IMR-90 (cell line): ENCODE measurements at regions not wholly inside any gene's neighbourhood (a gene's known extent, or its start where the extent isn't known, plus 50 kb on each side); places are given as distances from the start of the nearest gene placed in this dataset.

Experiments used
- ATAC-seq: fragments of 200-7000 bp; cut with Tn5 transposase; 2 replicates; pipeline ENCODE4 v1.9.1; 2020; ENCODE audit warnings: low read depth, mild to moderate bottlenecking, moderate library complexity
- BruUV-seq: library from RNA; stranded (reverse); fragments of 400-500 nt; replicated peaks from 2 replicates; lab custom pipeline; 2021; lab: Mats Ljungman, UMichigan
- CTCF ChIA-PET: fragments of 300-600 bp; formaldehyde crosslinking; extraction: SDS; loops from one replicate; lab custom pipeline; 2021; ENCODE audit warnings: antibody characterized with exemption; lab: Yijun Ruan, JAX
- POLR2A ChIA-PET: fragments of 300-600 bp; sonication (Branson Sonifier 250); formaldehyde crosslinking; loops from one replicate; lab custom pipeline; 2022; ENCODE audit warnings: antibody characterized with exemption; ENCODE audit not compliant: unreplicated experiment; lab: Charles Lee
- DNase-seq: peaks from one replicate; pipeline ENCODE4 v3.0.0; 2013
- H2AFZ ChIP-seq: replicated peaks from 2 replicates; pipeline ENCODE3; 2013; ENCODE audit warnings: low read length, mild to moderate bottlenecking; ENCODE audit not compliant: poor library complexity
- H2AK5ac ChIP-seq: 2 replicates; pipeline ENCODE4 v1.6.1; 2013; ENCODE audit warnings: low read depth, low read length, inconsistent platforms
- H2AK9ac ChIP-seq: replicated peaks from 2 replicates; pipeline ENCODE3; 2013; ENCODE audit warnings: mild to moderate bottlenecking, low read depth, low read length, moderate library complexity; ENCODE audit not compliant: poor library complexity
- H2BK120ac ChIP-seq: 2 replicates; pipeline ENCODE4 v1.6.1; 2013; ENCODE audit warnings: low read depth, low read length, inconsistent platforms
- H2BK15ac ChIP-seq: 3 replicates; pipeline ENCODE4 v1.6.1; 2013; ENCODE audit warnings: low read depth, low read length, inconsistent platforms
- H2BK20ac ChIP-seq: 2 replicates; pipeline ENCODE4 v1.6.1; 2013; ENCODE audit warnings: low read depth, mild to moderate bottlenecking, inconsistent platforms, low read length, moderate library complexity
- H2BK5ac ChIP-seq: 2 replicates; pipeline ENCODE4 v1.6.1; 2013; ENCODE audit warnings: mild to moderate bottlenecking, low read depth, low read length, inconsistent platforms; ENCODE audit not compliant: poor library complexity, severe bottlenecking
- H3K14ac ChIP-seq: replicated peaks from 2 replicates; pipeline ENCODE4 v1.6.1; 2013; ENCODE audit warnings: low read depth, low read length, inconsistent platforms
- H3K18ac ChIP-seq: 2 replicates; pipeline ENCODE4 v1.6.1; 2013; ENCODE audit warnings: low read depth, low read length, control low read depth
- H3K23ac ChIP-seq: 2 replicates; pipeline ENCODE4 v1.6.1; 2013; ENCODE audit warnings: low read depth, low read length, inconsistent platforms
- H3K27ac ChIP-seq: 2 replicates; pipeline ENCODE4 v1.5.1; 2013; ENCODE audit warnings: mild to moderate bottlenecking, control low read depth, low read length; ENCODE audit not compliant: insufficient read depth
- H3K27me3 ChIP-seq: 2 replicates; pipeline ENCODE4 v1.6.1; 2013; ENCODE audit warnings: low read length; ENCODE audit not compliant: control insufficient read depth, insufficient read depth
- H3K36me3 ChIP-seq: 2 replicates; pipeline ENCODE4 v1.6.1; 2013; ENCODE audit warnings: low read length, mixed read lengths; ENCODE audit not compliant: control insufficient read depth, insufficient read depth
- H3K4ac ChIP-seq: 2 replicates; pipeline ENCODE4 v1.6.1; 2013; ENCODE audit warnings: low read depth, low read length, inconsistent platforms
- H3K4me1 ChIP-seq: 2 replicates; pipeline ENCODE4 v1.6.1; 2013; ENCODE audit warnings: low read length, mixed read lengths; ENCODE audit not compliant: control insufficient read depth, insufficient read depth
- H3K4me2 ChIP-seq: 2 replicates; pipeline ENCODE4 v1.6.1; 2013; ENCODE audit warnings: low read depth, mild to moderate bottlenecking, control low read depth, low read length, moderate library complexity
- H3K4me3 ChIP-seq: 2 replicates; pipeline ENCODE4 v1.5.1; 2013; ENCODE audit warnings: low read depth, mild to moderate bottlenecking, control low read depth, low read length, moderate library complexity; ENCODE audit not compliant: insufficient read depth
- H3K56ac ChIP-seq: 2 replicates; pipeline ENCODE4 v1.6.1; 2013; ENCODE audit warnings: low read length, inconsistent platforms; ENCODE audit not compliant: insufficient read depth; ENCODE audit errors: extremely low read depth
- H3K79me1 ChIP-seq, 2 experiments: 2 replicates each; pipeline ENCODE4 v1.6.1; 2013; ENCODE audit warnings: low read length in 2 of 2, inconsistent platforms in 1 of 2, low read depth in 1 of 2
- H3K9ac ChIP-seq: 2 replicates; pipeline ENCODE4 v1.6.1; 2013; ENCODE audit warnings: low read depth, low read length, control low read depth
- H3K9me1 ChIP-seq: 2 replicates; pipeline ENCODE4 v1.6.1; 2013; ENCODE audit warnings: low read length, inconsistent platforms; ENCODE audit not compliant: insufficient read depth
- H3K9me3 ChIP-seq: 2 replicates; pipeline ENCODE4 v1.6.1; 2013; ENCODE audit warnings: low read length; ENCODE audit not compliant: control insufficient read depth, insufficient read depth
- H4K20me1 ChIP-seq: 2 replicates; pipeline ENCODE4 v1.6.1; 2013; ENCODE audit warnings: low read length, inconsistent platforms; ENCODE audit not compliant: insufficient read depth
- H4K5ac ChIP-seq: 2 replicates; pipeline ENCODE4 v1.6.1; 2013; ENCODE audit warnings: mild to moderate bottlenecking, low read depth, low read length, control low read depth
- H4K8ac ChIP-seq, 2 experiments: 2 replicates each; pipeline ENCODE4 v1.6.1; 2013; ENCODE audit warnings: low read depth in 2 of 2, low read length in 2 of 2, control low read depth in 1 of 2, inconsistent platforms in 1 of 2
- H4K91ac ChIP-seq: 2 replicates; pipeline ENCODE4 v1.6.1; 2013; ENCODE audit warnings: low read depth, low read length, inconsistent platforms; ENCODE audit not compliant: insufficient read depth
- MAFK ChIP-seq: IDR thresholded peaks from 2 replicates; pipeline ENCODE4 v1.6.1; 2012; ENCODE audit warnings: low read depth, low read length, improper control_type of control experiment
- WGBS, 2 experiments: methylation state at CpG; one replicate each; pipeline versions ENCODE4 v1.1.5 to v1.1.7; 2013; ENCODE audit warnings: missing lambda C conversion rate in 2 of 2; ENCODE audit not compliant: insufficient read length in 1 of 2; ENCODE audit errors: extremely low coverage in 2 of 2; 5-methylcytosine and 5-hydroxymethylcytosine counted together
- dilution Hi-C: fragments of 300-500 bp; cut with HindIII; formaldehyde crosslinking; loops from one replicate; pipeline ENCODE4 v1.14.3; 2018; ENCODE audit warnings: low sequenced_read_pairs; ENCODE audit not compliant: unreplicated experiment
- in situ Hi-C: fragments of 300-500 bp; cut with MboI; formaldehyde crosslinking; loops from 3 replicates; pipeline ENCODE4 v1.14.3; 2019; ENCODE audit warnings: low sequenced_read_pairs, inconsistent platforms, mixed read lengths
- intact Hi-C: fragments of 100-400 bp; cut with micrococcal nuclease; formaldehyde crosslinking; loops from 2 replicates; pipeline ENCODE4 v1.10.0; 2022
- TF ChIP-seq, protein P1 (sequence below): fragments of 150-350 bp; IDR thresholded peaks from 2 replicates; pipeline ENCODE4 v1.6.1; 2016; ENCODE audit warnings: low read depth, mild to moderate bottlenecking, low read length, moderate library complexity, borderline replicate concordance
- TF ChIP-seq, protein P2 (sequence below): conservative IDR thresholded peaks from 2 replicates; pipeline ENCODE4 v1.5.1; 2012; ENCODE audit warnings: mild to moderate bottlenecking, low read depth, low read length, improper control_type of control experiment

DNA sequence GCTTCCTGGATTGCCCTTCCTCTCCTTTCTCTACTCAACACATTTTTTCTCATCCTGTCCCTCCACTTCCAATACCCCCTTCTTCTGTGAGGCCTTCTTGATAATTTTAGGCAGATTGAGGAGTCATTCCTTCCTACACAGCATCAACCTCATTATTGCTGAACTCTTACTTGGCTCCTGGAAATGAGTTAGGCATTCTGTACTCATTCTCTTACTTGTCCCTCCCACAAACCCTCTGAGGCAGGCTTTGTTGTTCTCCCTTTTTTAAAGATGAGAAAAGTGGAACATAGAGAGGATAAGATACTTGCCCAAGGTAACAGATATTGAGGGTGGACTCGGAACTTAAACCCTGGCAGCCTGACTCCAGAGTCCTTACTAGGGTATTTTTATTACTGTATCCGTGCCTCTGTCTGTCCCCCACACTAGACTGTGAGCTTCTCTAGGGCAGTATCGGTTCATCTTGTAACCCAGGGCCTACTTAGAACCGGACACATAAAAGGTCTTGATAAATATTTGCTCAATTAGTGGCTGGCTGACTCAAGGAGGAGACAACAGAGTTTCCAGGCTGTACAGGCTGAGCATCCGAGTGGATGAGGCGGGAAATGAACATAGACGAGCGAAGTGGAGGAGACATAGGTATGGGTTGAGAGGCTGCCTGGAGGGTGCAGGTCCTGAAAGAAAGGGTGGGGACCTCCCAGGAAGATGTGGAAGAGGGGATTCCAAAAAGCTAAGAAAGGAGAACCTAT, 148.7 kb upstream of the ATP2B2 start:
- H3K4me1 ChIP-seq, result no peaks in the 10 kb centered on the region
- no peak overlapping the region for H3K56ac ChIP-seq
- no peak overlapping the region for H2BK120ac ChIP-seq
- no peak overlapping the region for H3K14ac ChIP-seq
- H3K9me1 ChIP-seq, result no peaks in the 10 kb centered on the region
- H4K20me1 ChIP-seq, result no peaks in the 10 kb centered on the region
- 0 out of 2 replicates have a peak, but pooled peaks cover 2% of the 10 kb centered on the region for H3K27me3 ChIP-seq
- ChIA-PET POLR2A (no interaction called here), CTCF (no interaction called here)
- H2BK5ac ChIP-seq, result no peak overlapping the region
- H3K18ac ChIP-seq, result no peak overlapping the region
- H3K79me1 ChIP-seq, result no peaks in the 10 kb centered on the region
- no peak overlapping the region for H2BK20ac ChIP-seq
- WGBS, 2 experiments, result 82% methylated on average over 2 of the region's 8 CpGs; no CpG with 5 or more reads in 1 of the 2 experiments
- H3K27ac ChIP-seq, result no peak overlapping the region
- H4K5ac ChIP-seq, result no peak overlapping the region
- in situ Hi-C loops, result no loop called here
- H3K4me2 ChIP-seq, result no peak overlapping the region
- intact Hi-C loops, result no loop called here
- H2BK15ac ChIP-seq, result no peak overlapping the region
- dilution Hi-C loops, result no loop called here
- no peak overlapping the region for H3K4me3 ChIP-seq
- H2AK5ac ChIP-seq, result no peak overlapping the region
- H3K36me3 ChIP-seq, result no peaks in the 10 kb centered on the region
- no peak overlapping the region for H2AFZ ChIP-seq
- TF ChIP-seq, protein P1, sequence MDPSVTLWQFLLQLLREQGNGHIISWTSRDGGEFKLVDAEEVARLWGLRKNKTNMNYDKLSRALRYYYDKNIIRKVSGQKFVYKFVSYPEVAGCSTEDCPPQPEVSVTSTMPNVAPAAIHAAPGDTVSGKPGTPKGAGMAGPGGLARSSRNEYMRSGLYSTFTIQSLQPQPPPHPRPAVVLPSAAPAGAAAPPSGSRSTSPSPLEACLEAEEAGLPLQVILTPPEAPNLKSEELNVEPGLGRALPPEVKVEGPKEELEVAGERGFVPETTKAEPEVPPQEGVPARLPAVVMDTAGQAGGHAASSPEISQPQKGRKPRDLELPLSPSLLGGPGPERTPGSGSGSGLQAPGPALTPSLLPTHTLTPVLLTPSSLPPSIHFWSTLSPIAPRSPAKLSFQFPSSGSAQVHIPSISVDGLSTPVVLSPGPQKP, result no peak
- TF ChIP-seq, protein P2, sequence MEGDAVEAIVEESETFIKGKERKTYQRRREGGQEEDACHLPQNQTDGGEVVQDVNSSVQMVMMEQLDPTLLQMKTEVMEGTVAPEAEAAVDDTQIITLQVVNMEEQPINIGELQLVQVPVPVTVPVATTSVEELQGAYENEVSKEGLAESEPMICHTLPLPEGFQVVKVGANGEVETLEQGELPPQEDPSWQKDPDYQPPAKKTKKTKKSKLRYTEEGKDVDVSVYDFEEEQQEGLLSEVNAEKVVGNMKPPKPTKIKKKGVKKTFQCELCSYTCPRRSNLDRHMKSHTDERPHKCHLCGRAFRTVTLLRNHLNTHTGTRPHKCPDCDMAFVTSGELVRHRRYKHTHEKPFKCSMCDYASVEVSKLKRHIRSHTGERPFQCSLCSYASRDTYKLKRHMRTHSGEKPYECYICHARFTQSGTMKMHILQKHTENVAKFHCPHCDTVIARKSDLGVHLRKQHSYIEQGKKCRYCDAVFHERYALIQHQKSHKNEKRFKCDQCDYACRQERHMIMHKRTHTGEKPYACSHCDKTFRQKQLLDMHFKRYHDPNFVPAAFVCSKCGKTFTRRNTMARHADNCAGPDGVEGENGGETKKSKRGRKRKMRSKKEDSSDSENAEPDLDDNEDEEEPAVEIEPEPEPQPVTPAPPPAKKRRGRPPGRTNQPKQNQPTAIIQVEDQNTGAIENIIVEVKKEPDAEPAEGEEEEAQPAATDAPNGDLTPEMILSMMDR, result no peak
- no peak for TF ChIP-seq MAFK
- no peak overlapping the region for H2AK9ac ChIP-seq
- DNase-seq (no peak), ATAC-seq (no peak)
- H4K8ac ChIP-seq, result no peak overlapping the region
- H3K9me3 ChIP-seq, result no peaks in the 10 kb centered on the region
- no peak overlapping the region for H4K91ac ChIP-seq
- H3K9ac ChIP-seq, result no peak overlapping the region
- BruUV-seq, result no TSS peak
- H3K23ac ChIP-seq, result no peak overlapping the region
- H3K4ac ChIP-seq, result no peak overlapping the region
